Hematopoietic multipotent progenitor cell (in vitro differentiated cells): ENCODE measurements at regions not wholly inside any gene's neighbourhood (a gene's known extent, or its start where the extent isn't known, plus 50 kb on each side); places are given as distances from the start of the nearest gene placed in this dataset.
A peak's percentile ranks its signal among the peaks of the same experiment; 100 is the strongest.

Experiments
- DNase-seq, 3 donors: peaks; one replicate each; pipeline ENCODE4 v3.0.0-alpha.2; 2011 to 2015; ENCODE audit warnings: low read depth in 2 of 3, low spot score in 2 of 3

DNA sequence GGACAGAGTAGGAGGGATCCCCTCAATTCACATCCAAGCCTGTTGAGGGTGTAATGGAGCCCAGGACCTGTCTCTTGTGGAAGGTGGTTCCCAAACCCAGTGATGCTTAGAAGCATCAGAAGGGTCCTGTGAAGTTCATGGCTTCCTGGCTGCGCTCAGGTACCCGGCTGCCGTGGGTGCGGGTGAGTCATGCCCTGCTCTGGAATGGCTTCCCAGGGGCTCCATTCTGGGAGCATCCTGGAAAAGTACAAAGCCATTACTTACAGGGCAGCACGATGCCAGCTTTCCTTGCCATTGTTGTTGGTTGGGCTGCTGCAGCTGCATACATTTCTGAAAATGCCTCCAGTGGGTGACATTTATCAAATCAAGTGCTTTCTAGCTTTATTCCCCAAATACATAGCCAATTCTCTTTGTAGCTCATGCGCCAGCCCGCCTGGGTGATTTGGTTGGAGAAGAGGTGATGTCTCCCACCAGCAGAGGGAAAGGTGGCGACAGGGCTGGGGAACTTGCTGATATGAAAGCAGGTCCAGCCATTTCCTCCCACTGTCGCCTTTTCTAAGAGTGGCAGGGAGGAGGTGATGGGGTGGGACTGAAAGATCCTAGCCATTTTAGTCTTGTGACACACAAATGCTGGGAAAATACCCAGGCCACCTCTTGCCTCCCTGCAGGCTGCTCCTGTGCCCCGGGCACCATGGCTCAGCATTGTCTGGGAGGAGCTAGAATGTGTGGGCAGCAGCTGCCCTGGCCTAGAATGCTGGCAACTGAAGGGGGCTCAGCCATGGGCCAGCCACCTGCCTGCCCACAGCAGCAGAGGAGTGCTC, 65.9 kb upstream of the HPCAL1 start:
- no peak for DNase-seq

- no peak for DNase-seq
Measured at GRCh38 chr2:10237392-10238321, 65.0 kb upstream of the HPCAL1 start.

DNA sequence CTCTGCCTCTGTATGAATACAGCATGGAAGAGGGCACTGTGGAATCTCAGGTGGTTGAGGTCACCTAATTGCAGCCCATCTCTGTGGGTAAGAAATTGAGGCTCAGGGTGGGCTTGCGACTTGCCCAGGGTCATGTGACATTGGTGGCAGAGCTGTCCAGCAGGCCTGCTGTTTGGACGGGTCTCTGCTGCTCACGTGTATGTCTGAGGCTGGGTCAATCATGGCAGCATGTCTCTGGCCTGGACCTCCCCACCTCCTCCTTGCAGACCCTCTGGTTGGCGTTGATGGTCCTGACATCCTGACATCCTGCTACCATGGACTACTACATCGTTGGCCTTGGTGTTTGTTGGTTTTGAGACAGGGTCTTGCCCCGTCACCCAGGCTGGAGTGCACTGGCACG, 64.3 kb upstream of the HPCAL1 start:
- no peak for DNase-seq

GRCh38 chr2:10238991-10239485, 63.7 kb upstream of the HPCAL1 start:
- DNase-seq, result no peak

- DNase-seq, result no peak
Measured at GRCh38 chr2:10239561-10239967, 63.1 kb upstream of the HPCAL1 start.

DNA sequence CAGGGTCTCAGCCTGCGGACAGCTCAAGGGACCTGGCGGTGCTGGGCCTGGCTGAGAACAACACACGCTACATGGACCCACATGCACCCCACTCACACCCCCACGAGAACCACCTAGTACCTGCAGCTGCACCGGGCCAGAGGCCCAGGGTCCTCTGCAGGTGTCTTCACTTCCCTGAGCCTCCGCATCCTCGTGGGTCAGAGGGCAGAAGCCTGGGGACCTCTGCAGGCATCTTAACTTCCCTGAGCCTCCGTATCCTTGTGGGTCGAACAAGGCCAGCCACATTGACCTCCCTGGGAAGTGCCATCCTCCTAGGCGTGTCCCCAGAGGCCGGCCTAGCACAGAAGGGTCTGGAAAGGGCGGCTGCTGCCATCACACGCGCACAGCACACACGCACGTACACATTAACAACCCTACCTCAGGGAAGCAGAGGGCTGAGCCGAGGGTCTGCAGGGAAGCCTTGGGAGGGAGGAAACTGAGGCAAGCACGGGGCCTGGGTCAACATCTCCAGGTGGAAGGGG, 62.5 kb upstream of the HPCAL1 start:
- DNase-seq, result no peak

DNA sequence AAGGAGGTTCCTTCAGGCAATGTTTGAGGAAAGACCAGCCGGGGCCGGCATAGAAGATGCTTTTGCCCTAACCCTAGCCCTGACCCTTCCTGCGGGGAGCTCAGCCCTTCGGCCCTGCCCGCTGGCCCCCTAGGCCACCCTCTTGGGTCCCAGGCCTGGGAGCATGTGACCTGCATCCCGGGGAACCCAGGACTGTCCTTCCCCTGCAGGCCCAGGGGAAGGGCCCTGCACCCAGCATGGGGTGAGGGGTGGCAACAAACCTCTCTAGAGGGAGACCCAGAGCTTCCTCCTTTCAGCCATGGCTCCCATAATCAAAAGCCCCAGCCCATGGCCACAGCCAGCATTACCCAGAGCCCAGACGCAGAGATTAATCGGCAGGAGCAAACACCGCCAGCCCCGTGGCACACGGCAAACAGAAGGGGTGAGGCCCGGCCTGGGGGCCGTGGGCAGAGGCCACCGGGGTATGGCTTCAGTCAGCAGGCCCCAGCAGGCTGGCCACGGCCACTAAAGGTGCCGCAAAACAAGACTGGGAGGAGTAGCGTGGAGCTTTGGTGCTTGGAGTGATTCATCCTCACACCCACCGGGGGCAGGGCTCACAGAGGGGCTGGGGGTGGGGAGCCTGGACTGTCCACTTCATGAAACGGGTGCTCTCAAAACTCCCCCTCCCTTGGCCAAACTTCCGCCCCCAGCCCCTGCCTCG, 61.6 kb upstream of the HPCAL1 start:
- no peak for DNase-seq

- DNase-seq, result no peak
Measured at GRCh38 chr2:10241641-10242430, 60.9 kb upstream of the HPCAL1 start.

- DNase-seq, result no peak
Measured at GRCh38 chr2:10242451-10242850, 60.3 kb upstream of the HPCAL1 start.

DNA sequence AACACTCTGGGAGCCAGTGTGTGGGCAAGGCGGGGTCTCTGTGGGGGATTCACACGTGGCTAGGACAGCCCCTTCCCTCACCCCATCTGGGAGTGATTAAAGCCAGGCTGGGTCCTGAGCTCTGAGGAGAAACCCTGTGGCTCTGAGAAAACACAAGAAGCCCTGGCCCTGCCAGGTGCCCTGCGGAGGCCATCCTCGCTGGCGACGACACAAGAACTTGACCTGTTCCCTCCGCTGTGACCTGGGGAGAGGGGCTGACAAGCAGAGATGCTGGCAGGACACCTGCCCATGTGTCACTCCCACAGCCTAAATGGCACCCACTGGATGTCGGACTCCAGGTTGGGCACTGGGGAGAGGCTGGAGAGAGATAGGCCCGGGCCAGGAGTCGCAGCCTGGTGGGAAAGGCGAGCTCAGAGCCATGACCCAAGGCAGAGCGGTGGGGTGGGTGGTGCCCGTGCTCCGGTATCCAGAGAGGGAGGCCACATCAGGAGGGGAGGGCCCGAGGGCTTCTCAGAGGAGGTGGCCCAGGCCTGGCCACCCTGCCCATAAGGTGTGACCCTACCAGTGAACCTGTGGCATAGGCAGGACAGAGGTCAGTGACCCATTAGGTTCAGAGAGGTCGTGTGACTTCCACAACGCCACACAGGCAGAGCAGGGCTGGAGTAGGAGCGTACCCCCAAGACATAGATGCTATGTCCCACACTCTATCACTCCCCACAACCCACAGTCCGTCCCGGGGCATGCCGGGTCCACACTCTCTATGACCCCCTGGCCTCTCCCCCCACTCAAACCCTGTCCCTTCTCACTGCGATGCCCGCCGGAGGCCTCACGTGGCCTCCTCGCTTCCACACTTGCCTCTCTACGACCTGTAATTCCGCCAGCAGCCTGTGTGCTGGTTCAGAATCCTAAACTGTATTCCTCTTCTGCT, 59.4 kb upstream of the HPCAL1 start:
- no peak for DNase-seq

DNA sequence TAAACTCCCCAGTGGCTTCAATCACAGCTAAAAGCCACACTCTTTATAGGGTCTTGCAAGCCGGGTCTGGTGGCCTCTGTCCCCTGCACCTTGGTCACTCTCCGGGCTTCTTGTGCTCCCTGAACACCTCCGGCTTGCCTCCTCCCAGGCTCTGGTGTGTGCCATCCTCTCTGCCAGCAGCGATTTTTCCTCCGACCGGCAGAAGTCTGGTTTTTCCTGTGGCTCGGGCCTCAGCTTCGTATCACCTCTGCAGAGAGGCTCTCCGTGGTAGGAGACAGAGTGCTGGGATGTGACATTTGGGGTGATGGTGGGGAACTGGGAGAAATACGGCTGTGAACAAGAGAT, 58.8 kb upstream of the HPCAL1 start:
- DNase-seq, result no peak

DNA sequence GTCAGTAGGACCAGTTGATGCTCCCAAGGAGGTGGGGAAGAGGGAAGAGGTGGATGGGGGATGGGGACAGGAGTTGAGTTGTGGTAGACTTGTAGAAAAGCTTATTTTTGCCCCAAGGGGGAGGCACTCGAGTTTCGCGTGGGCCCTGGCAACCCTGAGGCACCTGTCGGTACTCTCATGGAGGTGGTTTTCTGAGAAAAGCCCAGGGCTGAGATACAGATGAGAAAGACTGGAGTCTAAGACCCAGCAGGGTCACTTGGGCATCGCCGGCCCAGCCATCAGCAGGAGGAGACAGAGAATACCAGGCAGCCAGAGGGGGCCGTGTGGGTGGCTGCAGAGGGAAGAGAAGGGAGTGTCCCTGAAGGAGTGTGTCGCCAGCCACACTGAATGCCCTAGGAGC, 57.7 kb upstream of the HPCAL1 start:
- DNase-seq, result no peak

DNA sequence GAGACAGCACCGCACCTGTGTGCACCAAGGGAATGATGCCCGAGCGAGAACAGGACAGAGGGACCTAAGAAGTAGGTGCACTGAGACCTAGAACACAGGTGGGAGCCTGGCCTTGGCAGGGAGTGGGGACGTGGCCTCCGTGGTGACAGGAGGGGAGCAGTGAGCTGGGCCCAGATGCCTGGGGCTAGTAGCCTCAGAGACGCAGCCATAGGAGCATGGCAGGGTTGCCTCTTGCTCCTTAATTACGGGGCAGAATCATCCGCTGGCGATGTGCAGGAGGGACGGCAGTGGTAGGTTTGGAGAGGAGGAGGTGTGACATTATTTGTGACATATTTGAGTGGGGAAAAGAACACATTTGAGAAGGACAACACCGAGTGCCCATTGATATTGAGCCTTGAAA, 57.0 kb upstream of the HPCAL1 start:
- no peak for DNase-seq

DNA sequence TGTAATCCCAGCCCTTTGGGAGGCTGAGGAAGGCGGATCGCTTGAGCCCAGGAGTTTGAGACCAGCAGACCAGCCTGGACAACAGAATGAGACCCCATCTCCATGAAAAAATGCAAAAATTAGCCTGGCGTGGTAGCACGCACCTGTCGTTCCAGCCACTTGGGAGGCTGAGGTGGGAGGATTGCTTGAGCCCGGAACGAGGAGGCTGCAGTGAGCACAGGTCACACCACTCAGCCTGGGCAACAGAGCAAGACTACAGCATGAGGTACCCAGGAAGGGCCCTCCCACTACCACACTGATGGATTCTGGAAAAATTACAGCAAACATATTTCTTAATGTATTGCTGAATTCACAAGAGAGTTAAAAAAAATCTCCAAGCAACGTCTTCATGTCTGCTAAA, 56.3 kb upstream of the HPCAL1 start:
- no peak for DNase-seq

GRCh38 chr2:10246831-10247230, 55.9 kb upstream of the HPCAL1 start:
- peak in 1 of 3 donors; percentile 59 for DNase-seq

- no peak for DNase-seq
Measured at GRCh38 chr2:10249798-10250197, 52.9 kb upstream of the HPCAL1 start.

DNA sequence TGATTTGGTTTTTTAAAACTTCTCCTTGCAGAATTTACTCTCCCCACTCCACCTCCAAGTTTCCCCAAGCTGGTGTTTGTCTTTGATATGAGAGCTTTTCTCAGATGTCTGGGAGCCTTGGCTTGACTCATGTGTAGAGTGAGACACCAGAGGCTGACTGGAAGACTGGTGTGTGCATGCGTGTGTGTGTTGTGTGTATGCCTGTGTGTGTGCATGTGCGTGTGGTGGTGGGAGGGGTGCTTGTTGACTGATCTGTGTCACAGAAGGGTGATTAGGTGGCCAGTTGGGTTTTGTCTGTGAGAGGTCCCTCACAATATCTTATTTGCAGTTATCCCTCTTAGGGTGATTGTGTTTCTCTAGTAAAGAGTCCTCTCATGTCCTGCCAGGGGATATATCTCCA, 50.5 kb upstream of the HPCAL1 start:
- DNase-seq, result no peak

DNA sequence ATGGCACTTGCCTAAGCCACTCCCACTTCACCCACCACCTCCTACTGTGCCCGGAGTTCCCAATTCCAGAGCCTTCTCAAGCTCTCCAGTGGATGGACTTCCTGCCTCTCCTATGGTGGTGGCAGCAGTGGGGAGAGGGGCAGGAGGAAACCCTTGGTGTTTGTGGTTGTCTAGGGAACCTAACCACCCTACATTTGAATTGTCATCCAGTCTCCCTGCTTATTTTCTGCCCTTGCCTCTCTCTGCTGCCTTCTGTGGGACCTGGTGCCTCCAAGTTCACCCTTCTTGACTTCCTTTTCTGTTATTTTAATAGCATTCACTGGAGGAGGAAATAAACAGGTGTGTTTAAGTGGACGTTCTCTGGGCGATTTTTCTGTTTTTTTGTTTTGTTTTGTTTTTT, 50.0 kb upstream of the HPCAL1 start:
- peak in 1 of 3 donors; percentile 68 for DNase-seq
